Activated CD4-positive, alpha-beta T cell treated with anti-CD3 and anti-CD28 coated beads, Interleukin-10, Interleukin-2, amounts not matched to agents 100 ng/mL and 50 ng/mL, durations not matched to agents 16 hours and 8 hours (primary cell): ENCODE measurements at regions not wholly inside any gene's neighbourhood (a gene's known extent, or its start where the extent isn't known, plus 50 kb on each side); places are given as distances from the start of the nearest gene placed in this dataset.
A peak's percentile ranks its signal among the peaks of the same experiment; 100 is the strongest.

Source experiments
- DNase-seq: peaks from one replicate; pipeline ENCODE4 v3.0.0-alpha.2; 2020

DNA sequence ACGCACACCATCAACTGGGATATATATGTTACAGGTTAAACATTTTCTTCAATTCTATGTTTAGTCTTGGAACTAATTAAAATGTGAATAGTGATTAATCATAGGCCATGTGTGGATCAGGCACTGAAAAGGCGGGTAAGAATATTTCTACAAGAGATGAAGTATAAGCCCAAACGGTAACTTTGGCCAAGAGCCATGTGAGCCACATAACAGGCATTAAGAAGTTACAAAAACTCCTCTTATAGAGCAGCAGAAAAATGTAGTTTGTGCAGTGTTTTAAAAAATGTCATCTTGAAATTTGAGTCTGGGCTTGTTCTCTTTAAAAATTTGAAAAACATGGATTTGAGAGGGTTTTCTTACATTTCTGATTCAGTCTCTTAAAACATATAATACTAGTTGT, 521.8 kb upstream of the DIPK2B start:
- DNase-seq: no peak

DNA sequence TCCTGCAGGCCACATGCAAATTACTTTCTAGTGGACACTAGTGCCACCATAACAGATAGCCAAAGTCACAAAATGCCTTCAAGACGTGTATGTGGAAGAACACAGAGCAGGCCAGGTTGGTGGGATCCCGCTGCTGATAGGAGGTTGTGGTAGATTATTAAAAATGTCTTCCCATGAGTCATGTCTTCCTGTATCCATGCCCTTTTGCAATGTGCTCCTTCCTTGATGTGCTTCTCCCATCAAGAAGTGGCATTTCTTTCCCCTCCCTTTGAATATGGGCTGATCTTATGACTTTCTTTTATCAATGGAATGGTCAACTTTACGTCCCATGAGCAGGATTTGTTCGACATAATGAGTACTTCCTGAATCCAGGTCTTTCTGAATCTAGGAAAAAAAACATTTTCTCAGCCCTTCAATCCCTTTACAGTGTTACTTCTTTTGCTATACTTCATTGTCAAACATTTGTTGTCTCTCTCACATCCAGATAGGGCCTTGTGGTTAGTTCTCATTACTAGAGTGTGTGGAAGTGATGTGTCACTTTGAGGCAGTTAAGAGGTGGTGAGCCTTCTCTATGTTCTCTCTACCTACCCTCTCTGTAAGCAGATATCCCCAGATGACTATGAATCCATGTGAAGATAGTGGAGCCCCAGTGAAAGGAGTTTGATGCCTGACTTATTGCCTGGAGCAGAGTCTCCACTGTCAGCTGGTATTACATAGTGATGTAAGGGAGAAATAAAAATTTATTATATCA, 519.2 kb upstream of the DIPK2B start:
- peak; percentile 72 for DNase-seq

DNA sequence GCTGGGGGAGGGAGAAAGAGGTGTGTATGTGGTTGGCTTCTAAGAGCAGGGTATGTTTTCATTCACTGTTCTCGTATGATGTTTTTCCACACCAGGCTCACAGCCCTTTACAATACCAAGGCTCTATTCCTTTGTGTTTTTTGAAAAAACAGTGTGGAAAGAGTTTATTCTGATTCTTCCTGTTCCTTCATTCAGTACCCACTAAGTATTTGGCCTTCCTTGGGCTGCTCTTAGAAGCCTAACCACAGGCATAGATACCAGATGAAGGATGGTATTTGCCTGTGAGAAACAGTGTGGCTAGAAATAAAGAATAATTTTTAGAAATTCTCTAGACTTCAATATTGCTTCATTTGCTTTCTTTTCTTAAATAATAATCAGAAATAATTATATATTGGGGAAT, 518.0 kb upstream of the DIPK2B start:
- no peak for DNase-seq

DNA sequence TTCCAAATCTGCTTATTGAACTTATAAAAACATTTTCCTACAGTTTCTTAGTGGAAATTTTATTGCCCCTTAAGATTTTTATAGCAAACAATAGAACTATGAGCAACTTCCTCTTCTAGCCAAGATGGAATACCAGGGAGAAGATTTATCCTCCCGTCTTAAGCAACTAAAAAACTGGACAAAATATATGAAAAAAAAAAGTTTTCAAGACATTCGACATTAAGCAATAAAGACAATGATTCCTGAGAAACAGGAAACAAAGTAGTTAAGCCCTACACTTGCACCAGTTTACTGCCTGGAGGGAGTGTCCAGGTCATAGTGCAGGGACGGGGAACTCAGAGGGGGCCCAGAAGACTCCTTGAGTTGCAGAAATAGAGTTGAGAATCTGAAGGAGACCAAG, 516.1 kb upstream of the DIPK2B start:
- DNase-seq: no peak

DNA sequence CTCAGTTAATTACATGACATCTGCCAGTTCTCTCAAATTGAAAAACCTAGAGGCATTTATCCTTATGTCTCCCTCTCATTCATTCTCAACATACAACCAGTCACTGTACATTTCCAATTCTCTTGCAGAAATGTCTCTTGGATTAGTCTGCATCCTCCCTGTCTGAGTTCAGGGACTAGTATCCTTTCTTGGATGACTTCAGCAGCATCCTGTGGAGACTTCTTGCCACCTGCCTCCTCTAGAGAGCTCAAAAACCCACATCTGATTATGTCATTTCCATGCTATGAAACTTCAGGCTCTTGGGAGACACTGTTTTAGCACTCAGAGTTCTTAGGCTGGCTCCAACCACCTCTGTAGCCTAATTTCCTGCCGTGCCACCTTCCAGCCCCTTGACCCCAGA, 515.1 kb upstream of the DIPK2B start:
- peak; percentile 26 for DNase-seq

DNA sequence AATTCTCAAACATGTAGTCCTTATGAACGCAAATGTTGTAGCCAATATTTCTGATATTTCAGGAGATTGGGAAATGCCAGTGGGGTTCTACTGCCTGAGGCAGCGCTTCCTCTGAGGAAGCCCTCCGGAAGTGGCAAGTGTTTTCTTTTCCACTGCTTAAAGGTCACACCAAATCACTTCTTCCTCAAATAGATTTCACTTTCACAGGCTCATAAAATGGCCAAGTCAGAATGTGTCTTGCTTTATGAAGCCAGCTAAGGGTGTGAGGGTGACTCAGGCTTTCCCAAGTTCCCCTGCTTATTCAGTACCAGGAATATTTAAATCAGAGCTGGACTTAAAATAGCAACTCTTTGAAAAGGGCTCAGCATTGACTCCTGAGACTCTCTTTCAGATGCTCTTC, 514.2 kb upstream of the DIPK2B start:
- DNase-seq: peak; percentile 68

DNA sequence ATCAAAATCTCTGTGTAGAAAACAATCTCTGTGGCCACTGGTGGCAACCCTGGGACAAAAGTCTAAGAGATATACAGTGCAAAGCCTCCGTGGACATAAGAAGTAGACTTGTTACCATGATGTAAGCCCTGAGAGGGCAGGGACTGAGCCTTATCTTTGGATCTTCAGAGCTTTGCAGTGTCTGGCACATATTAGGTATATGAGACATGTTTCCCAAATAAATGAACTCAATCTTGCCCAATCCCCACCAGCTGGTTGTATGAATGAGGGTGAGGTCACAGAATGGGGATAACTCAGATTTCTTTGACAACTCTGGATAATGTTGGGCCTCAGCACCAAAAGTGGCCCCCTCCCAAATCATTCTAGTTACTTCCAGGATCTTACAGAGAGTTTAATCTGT, 511.4 kb upstream of the DIPK2B start:
- DNase-seq: no peak

DNA sequence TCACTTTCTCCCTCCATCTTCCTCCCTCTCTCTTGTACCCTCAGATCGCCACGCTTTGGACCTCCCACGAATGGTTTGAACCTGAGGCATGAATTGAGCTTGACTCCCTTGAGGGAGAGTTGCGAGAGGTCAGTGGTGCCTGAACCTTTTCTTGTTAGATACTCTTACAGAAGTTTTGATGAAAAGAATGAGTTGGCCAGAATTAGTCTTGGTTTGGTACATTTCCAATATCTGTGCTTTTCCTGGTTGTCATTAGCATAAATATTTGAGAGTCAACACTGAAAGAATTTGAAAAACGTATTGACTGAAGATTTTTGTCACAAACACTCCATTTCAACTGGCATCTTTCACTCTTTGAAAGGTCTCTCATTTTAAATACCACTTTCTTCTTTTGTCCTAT, 510.6 kb upstream of the DIPK2B start:
- no peak for DNase-seq

DNA sequence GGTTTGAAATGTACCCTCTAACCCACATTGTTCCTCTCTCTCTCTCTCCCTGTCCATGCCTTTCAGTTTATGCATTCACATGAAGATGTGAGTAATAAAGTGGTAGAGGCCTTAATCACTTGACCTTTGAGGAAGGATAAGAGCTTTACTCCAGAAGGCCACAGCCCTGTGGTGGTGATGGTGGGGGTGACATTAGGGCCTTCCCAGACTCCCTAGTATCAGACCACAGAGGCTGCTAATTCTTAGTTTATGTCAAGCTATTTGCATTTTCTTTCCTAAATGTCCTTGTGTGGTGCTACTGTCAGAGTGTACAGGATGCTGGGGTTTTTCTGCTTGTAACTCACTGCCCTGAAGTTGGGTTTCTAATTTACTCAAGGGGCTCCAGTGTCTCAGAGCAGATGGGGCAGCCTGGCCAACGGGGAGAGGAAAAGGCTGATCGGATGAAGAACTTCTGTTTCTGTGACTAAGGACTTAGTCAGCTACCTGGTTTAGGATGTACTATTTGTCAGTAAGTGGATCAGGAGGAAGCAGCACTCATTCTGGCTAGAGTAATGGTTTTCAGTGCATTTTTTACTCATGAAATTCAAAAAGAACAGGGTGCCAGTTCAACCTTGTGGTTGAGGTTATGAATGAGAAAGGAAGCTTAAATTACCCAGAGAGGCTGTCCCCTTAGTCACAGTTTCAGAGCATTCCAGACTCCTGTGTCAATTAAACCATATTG, 509.6 kb upstream of the DIPK2B start:
- DNase-seq: peak; percentile 95

DNA sequence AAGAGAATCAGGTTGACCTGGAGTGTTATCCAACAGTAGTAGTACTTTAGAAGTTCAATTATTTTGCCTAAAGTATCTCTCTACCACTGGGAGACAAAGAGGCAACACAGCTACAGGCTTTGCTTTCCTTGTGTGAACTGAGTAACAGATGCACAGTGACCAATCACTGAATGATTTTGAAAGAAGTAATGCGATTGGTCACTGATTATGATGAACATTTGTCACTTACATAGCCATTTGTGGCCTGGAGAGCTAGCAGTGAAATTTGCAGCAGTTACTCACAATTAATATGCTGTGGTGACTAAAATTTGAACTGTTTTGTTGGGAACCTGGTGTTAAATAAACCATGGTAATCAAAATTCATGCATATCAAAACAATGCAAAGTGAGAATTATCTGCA, 508.7 kb upstream of the DIPK2B start:
- peak; percentile 53 for DNase-seq

DNA sequence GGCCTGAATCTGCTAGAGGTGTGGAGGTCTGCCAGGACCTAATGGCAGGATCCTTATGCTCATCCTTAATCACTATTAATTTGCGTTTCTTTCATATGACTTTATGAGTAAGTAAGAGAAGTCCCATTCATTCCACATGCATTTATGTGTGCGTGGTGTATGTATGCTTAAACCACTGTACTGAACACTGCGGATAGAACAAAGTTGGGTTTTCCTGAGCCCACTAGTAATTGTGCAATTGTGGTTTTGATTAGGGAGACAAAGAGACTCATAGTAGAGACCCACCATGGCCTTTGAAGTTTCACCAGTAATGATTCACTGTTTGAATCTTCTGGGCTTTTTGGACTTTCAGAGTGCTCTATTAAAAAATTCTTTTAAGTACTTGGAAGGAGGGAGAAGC, 498.5 kb upstream of the DIPK2B start:
- DNase-seq: no peak

DNA sequence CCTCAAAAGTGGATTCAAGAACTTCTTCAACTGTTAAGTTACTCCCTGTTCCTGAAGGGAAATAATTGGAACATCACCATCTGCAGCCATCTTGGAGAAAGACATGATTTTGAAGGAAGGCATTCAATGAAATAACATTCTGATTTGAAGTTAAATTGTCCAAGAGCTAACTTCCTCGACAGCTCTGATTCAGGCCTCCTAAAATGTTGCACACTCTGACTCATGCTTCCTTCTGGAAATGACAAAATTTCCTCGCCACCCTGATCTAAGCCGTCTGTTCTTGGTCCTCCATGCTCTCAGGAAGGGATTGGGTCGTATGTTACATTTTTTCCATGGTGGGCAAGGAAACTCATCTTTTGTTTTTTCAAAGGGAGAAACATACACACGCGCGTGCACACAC, 496.9 kb upstream of the DIPK2B start:
- DNase-seq: no peak

DNA sequence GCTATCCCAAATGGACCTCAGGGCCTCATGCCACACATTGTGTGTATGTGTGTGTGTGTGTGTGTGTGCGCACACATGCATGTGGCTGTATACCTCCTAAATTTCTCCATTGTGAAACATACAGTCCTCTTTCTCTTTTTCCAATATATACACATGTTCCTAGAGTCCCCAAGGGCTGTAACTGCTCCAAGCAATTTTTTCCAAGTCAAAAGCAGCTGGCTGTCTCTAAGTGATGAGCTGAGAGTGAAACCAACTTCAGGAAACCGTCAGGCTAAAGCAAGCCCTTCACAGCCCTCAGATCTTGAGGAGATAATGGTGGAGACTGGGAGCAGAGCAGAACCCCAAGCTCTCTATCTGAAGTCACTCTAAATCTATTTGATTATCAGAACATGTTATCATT, 496.1 kb upstream of the DIPK2B start:
- no peak for DNase-seq

DNA sequence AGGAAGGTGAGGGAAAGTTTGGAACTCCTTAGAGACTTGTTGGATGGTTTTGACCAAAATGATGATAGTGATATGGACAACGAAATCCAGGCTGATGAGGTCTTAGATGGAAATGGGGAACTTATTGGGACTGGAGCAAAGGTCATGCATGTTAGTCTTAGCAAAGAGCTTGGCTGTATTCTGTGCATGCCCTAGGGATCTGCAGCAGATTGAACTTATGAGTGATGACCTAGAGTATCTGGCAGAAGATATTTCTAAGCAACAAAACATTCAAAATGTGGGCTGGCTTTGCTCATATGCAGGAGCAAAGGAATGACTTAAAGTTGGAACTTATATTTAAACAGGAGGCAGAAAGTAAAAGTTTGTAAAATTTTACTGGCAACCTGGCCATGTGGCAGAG, 489.3 kb upstream of the DIPK2B start:
- no peak for DNase-seq

DNA sequence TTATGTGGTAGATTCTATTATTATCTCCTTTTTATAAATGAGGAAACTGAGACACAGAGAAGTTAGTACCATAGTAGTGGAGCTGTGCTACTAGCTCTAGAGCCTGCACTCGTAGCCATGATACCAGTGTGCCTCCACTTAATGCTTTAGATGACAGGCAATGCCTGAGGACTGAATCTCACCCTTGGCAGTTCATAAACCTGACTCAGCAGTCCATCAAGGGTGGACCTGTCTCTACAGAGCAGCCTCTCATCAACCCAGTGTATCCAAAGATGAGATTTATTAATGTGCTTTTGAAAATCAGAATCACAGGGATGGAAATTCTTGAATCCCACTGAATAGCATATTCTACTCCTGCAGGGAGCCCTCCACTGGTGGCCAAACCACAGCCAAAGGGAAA, 483.2 kb upstream of the DIPK2B start:
- no peak for DNase-seq

DNA sequence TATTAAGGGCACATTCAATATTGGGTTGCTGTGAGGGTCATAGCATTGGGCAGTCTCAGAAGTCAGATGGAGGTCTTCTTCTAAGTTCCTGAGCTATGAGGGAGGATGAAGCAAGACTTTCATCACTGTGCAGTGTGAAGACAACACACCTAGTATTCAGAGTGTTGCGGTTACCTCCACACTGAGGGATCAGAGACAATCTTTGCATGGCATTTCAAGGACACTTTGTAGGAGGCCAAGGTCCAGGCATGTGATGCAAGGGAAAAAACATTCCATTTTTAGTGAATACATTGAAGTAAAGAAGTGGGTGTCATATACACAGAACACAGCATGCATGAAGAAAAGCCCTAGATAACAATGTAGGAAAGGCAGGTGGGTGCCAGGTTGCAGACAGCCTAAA, 481.2 kb upstream of the DIPK2B start:
- no peak for DNase-seq

DNA sequence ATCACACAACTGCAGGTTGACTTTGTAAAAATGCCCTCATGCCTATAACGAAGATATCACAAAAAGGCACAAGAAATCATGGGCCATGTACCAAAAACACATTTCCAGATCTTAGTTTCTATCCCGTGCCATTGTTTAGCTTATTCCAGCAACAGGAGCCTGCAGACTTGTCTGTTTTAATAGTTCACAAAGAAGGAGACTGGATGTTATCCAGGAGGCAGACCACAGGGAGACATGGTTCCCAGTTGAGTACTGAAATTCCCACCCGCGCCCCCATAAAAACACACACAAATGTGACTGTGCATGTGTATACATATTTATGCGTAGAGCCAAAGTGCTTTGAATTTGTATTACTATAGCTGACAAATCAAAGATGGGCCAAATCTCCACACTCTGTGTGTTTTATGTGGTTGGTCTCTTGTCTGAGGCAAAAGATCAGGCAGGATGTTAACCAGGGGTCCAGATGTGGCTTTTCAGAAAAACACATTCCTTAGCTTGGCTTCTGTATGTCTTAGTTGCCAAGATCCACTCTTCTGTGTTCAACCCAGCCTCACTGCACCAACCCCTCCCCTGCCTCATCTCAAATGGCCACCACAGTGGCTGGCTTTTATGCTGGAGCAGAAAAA, 469.2 kb upstream of the DIPK2B start:
- no peak for DNase-seq

DNA sequence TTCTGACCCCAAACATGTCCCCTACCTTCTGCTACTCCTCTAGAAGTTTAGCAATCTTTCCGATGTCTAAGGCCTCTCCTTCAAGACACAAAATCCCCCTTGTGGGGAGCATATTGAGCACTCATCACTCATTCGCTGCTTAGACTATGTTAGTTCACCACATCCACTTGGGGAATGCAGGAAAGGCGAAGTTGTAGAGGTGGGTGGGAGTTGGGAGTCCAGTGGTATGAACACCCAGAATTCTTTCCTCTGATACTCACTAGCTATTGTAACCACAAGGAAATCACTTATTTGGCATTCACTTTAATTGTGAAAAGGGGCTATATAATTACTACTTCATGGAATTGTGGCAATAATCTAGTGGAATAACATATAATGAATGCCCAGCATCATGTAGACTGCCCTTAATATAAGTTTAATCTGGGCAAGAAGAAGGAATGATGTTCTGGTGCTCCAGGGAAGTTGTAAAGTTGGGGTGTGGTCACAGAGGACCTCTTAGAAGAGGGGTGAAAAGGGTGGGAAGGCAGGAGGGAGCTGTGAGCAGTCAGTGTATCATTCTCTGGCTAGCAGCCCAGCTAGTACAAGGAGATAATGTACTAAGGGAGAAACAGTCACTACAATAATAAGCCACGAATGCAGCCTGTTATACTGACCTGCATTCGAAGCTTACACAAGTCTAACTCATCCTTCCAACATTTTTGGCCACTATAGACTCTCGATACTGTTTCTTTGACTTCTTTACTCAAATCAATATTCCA, 468.2 kb upstream of the DIPK2B start:
- no peak for DNase-seq

DNA sequence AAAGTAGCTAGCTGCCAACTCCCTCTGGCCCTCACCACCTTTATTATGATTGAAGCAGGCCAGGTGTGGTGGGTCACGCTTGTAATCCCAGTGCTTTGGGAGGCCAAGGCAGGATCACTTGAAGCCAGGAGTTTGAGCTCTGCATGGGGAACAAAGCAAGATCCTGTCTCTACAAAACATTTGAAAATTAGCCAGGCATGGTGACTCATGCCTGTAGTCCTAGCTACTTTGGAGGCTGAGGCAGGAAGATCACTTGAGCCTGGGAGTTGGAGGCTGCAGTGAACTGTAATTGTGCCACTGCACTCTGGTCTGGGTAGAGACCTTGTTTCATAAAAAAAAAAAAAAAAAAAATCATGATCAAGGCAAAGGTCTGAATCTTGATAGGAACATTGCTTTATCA, 467.0 kb upstream of the DIPK2B start:
- DNase-seq: no peak

DNA sequence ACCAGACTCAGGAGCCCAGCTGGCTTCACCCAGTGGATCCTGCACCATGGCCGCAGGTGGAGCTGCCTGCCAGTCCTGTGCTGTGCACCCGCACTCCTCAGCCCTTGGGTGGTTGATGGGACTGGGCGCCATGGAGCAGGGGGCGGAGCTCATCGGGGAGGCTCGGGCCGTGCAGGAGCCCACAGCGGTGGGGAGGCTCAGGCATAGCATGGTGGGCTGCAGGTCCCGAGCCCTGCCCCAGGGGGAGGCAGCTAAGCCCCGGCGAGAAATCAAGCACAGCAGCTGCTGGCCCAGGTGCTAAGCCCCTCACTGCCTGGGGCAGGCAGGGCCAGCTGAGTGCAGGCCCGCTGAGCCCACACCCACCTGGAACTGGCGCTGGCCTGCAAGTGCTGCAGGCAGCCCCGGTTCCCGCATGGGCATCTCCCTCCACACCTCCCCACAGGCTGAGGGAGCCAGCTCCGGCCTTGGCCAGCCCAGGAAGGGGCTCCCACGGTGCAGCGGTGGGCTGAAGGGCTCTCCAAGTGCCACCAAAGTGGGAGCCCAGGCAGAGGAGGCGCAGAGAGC, 464.1 kb upstream of the DIPK2B start:
- DNase-seq: no peak

DNA sequence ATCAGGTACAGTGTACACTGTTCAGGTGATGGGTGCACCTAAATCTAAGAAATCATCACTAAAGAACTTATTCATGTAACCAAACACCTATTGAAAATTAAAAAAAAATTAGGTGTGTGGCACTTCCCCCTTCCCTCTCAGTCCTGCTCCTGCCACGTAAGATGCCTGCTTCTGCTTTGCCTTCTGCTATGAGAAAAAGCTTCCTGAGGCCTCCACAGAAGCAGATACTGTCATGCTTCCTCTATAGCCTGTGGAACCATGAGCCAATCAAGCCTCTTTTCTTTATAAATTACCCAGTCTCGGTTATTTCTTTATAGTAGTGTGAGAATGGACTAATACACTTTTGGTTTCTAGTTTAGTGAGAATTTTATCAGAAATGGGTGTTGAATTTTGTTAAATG, 459.8 kb upstream of the DIPK2B start:
- no peak for DNase-seq

DNA sequence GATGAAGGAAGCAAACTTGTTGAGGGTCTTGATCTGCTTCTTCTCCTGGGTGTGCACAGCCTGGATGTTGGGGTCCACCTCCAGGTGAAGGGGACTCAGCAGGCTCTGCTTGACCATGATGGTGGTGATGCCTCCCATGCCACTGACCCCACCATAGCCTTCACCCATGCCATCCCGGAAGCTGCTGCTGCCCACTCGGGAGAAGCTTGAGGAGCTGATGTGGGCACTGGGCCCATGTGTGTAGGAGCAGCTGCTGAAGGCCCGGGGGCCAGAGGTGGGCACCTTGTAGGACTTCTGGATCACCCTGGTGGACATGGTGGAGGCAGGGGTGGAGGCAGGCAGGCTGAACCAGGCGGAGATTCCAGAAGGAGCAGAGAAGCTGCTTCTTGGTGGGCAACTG, 432.7 kb upstream of the DIPK2B start:
- no peak for DNase-seq

DNA sequence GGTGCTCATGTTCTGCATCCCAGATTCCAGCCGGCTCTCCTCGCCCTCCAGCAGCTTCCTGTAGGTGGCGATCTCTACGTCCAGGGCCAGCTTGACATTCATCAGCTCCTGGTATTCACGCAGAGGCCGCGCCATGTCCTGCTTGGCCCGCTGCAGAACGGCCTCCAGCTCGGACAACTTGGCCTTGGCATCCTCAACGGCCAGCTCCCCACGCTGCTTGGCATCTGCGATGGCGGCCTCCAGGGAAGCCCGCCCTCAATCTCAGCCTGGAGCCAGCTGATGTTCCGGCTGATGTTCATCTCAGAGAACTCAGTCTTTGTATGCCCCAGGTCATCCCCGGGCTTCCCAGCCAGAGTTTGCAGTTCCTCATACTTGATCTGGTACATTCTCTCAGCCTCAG, 431.8 kb upstream of the DIPK2B start:
- no peak for DNase-seq
